GM12878 (cell line): ENCODE measurements at regions not wholly inside any gene's neighbourhood (a gene's known extent, or its start where the extent isn't known, plus 50 kb on each side); places are given as distances from the start of the nearest gene placed in this dataset.

Source experiments
- ATAC-seq: fragments of 200-7000 bp; cut with Tn5 transposase; 3 replicates; pipeline ENCODE4 v1.9.1; 2020; ENCODE audit warnings: mild to moderate bottlenecking, moderate library complexity
- BruUV-seq: library from RNA; stranded (reverse); fragments of 400-500 nt; replicated peaks from 2 replicates; lab custom pipeline; 2021; lab: Mats Ljungman, UMichigan
- CTCF ChIA-PET: fragments of 300-600 bp; sonication (Branson Sonifier 250); formaldehyde crosslinking; extraction: SDS; loops from one replicate; lab custom pipeline; 2021; ENCODE audit warnings: inconsistent platforms; lab: Yijun Ruan, JAX
- POLR2A ChIA-PET: fragments of 350-600 bp; formaldehyde crosslinking; extraction: SDS; loops from one replicate; lab custom pipeline; 2021; ENCODE audit warnings: inconsistent platforms; lab: Charles Lee
- RAD21 ChIA-PET: fragments of 300-600 bp; sonication (Branson Sonifier 250); formaldehyde crosslinking; loops from one replicate; lab custom pipeline; 2023; ENCODE audit warnings: antibody characterized with exemption; ENCODE audit not compliant: unreplicated experiment; lab: Charles Lee
- SMC1A ChIA-PET: fragments of 300-600 bp; sonication (Branson Sonifier 250); formaldehyde crosslinking; loops from one replicate; lab custom pipeline; 2023; ENCODE audit not compliant: unreplicated experiment, uncharacterized antibody; lab: Charles Lee
- DNase-seq: peaks from one replicate; pipeline ENCODE4 v3.0.0-alpha.2; 2011; ENCODE audit warnings: low read depth, low spot score
- FAIRE-seq: peaks from 3 replicates; lab custom pipeline; 2011; peaks lifted over from hg19 to GRCh38; lab: Jason Lieb, UNC
- H2AFZ ChIP-seq: 2 replicates; pipeline ENCODE4 v1.6.0; 2011; ENCODE audit warnings: low read depth, low read length, control low read depth; ENCODE audit not compliant: control insufficient read depth
- H3K27ac ChIP-seq: 2 replicates; pipeline ENCODE4 v1.5.1; 2011; ENCODE audit warnings: control low read depth; ENCODE audit not compliant: control insufficient read depth, insufficient read depth
- H3K27me3 ChIP-seq, 2 experiments: replicated peaks in 1 of 2; 2 replicates each; pipeline versions ENCODE4 v1.6.0 to v1.6.1; 2011; ENCODE audit warnings: low read length in 1 of 2; ENCODE audit not compliant: control insufficient read depth in 2 of 2, insufficient read depth in 2 of 2
- H3K36me3 ChIP-seq, 2 experiments: 2 replicates each; pipeline ENCODE4 v1.5.1; 2011; ENCODE audit warnings: low read length in 1 of 2; ENCODE audit not compliant: control insufficient read depth in 2 of 2, insufficient read depth in 2 of 2
- H3K4me1 ChIP-seq: 2 replicates; pipeline ENCODE4 v1.6.1; 2011; ENCODE audit warnings: mild to moderate bottlenecking, low read length, moderate library complexity, mixed read lengths; ENCODE audit not compliant: control insufficient read depth, insufficient read depth
- H3K4me2 ChIP-seq: 2 replicates; pipeline ENCODE4 v1.6.0; 2011; ENCODE audit warnings: control low read depth; ENCODE audit not compliant: control insufficient read depth, insufficient read depth
- H3K4me3 ChIP-seq: fragments of 200-600 bp; sonication (generic); 2 replicates; pipeline ENCODE4 v1.5.1; 2016
- H3K79me2 ChIP-seq: 2 replicates; pipeline ENCODE4 v1.6.0; 2011; ENCODE audit warnings: low read length; ENCODE audit not compliant: control insufficient read depth, insufficient read depth
- H3K9ac ChIP-seq: 2 replicates; pipeline ENCODE4 v1.8.0; 2011; ENCODE audit warnings: low read length, control low read depth, mixed read lengths; ENCODE audit not compliant: control insufficient read depth, insufficient read depth
- H3K9me3 ChIP-seq: replicated peaks from 3 replicates; pipeline ENCODE4 v1.5.1; 2011; ENCODE audit warnings: mild to moderate bottlenecking, low read length; ENCODE audit not compliant: control insufficient read depth, insufficient read depth
- H4K20me1 ChIP-seq: 2 replicates; pipeline ENCODE4 v1.6.0; 2011; ENCODE audit not compliant: control insufficient read depth, insufficient read depth
- CEBPB ChIP-seq, 2 experiments: fragments of 150-350 bp in 1 of 2; IDR thresholded peaks; 2 replicates each; pipeline ENCODE4 v1.6.1; 2012 to 2014; ENCODE audit warnings: low read depth in 2 of 2, low read length in 2 of 2, borderline replicate concordance in 1 of 2, inconsistent platforms in 1 of 2
- CHD2 ChIP-seq: IDR thresholded peaks from 2 replicates; pipeline ENCODE4 v1.6.1; 2011; ENCODE audit warnings: low read depth, low read length, improper control_type of control experiment, borderline replicate concordance
- CHD4 ChIP-seq: fragments of 200-600 bp; sonication (generic); IDR thresholded peaks from 2 replicates; pipeline ENCODE4 v1.6.1; 2016; ENCODE audit warnings: mild to moderate bottlenecking
- FOXK2 ChIP-seq: fragments of 450-650 bp; IDR thresholded peaks from 2 replicates; pipeline ENCODE4 v1.6.1; 2017; ENCODE audit warnings: mild to moderate bottlenecking, moderate library complexity
- HDAC2 ChIP-seq: fragments of 200-600 bp; sonication (generic); IDR thresholded peaks from 2 replicates; pipeline ENCODE4 v1.6.1; 2017
- MTA2 ChIP-seq: fragments of 450-650 bp; IDR thresholded peaks from 2 replicates; pipeline ENCODE4 v1.6.1; 2016; ENCODE audit warnings: low read depth, mild to moderate bottlenecking, moderate library complexity
- MYB ChIP-seq: fragments of 150-350 bp; IDR thresholded peaks from 2 replicates; pipeline ENCODE4 v1.6.1; 2014; ENCODE audit warnings: mild to moderate bottlenecking, low read depth, low read length, borderline replicate concordance
- POLR2AphosphoS2 ChIP-seq: IDR thresholded peaks from 2 replicates; pipeline ENCODE4 v1.6.1; 2011; ENCODE audit warnings: low read depth, mild to moderate bottlenecking, low read length, improper control_type of control experiment, moderate library complexity
- POU2F2 ChIP-seq: IDR thresholded peaks from 3 replicates; pipeline ENCODE4 v1.6.1; 2011; ENCODE audit warnings: low read depth, mild to moderate bottlenecking, low read length, borderline replicate concordance
- RUNX3 ChIP-seq: IDR thresholded peaks from 2 replicates; pipeline ENCODE4 v1.6.1; 2012; ENCODE audit warnings: low read length, inconsistent platforms
- SREBF1 ChIP-seq: IDR thresholded peaks from 2 replicates; pipeline ENCODE4 v1.6.1; 2012; ENCODE audit warnings: mild to moderate bottlenecking, low read length
- SUPT20H ChIP-seq: IDR thresholded peaks from 2 replicates; pipeline ENCODE4 v1.6.1; 2011; ENCODE audit warnings: low read depth, mild to moderate bottlenecking, low read length, moderate library complexity, borderline replicate concordance; ENCODE audit not compliant: control insufficient read depth
- ZNF217 ChIP-seq: fragments of 450-650 bp; IDR thresholded peaks from 2 replicates; pipeline ENCODE4 v1.6.1; 2017; ENCODE audit warnings: antibody characterized with exemption, mild to moderate bottlenecking
- WGBS: methylation state at CpG from one replicate; pipeline ENCODE4 v1.1.6; 2016; ENCODE audit warnings: low lambda C conversion rate; ENCODE audit not compliant: insufficient replicate concordance, insufficient coverage; ENCODE audit errors: missing lambda C conversion rate; 5-methylcytosine and 5-hydroxymethylcytosine counted together
- in situ Hi-C: fragments of 300-500 bp; cut with MboI; formaldehyde crosslinking; loops from 9 replicates; pipeline ENCODE4 v1.14.3; 2018; ENCODE audit warnings: mixed read lengths
- intact Hi-C: fragments of 100-400 bp; cut with micrococcal nuclease; formaldehyde crosslinking; loops from one replicate; pipeline ENCODE4 v1.14.2; 2022; ENCODE audit not compliant: unreplicated experiment
- TF ChIP-seq, protein P1 (sequence below): fragments of 150-350 bp; IDR thresholded peaks from 2 replicates; pipeline ENCODE4 v1.6.1; 2016; ENCODE audit warnings: low read depth, low read length

DNA sequence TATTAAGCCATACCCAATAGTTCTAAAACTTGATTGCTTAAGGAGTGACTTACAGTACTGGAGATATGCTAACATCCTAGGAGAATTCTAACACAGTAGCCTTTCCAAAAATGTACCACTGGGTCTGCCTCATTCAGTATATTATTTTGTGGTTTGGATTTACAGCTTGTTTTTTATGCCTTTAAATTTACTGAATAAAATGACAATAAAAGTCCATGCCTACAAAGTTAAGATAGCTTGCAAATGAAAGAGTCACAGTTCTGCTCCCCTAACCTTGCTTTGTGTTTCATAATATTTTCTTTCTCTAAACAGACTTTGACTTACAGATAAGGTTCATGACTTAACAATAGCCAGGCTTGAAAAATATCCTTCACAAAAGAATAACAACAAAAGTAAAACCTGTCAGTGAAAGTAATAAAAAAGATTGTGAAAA lies 951.1 kb upstream of the NUDT12 start (continued):
- TF ChIP-seq SUPT20H (no peak), SREBF1 (no peak)

GRCh38 chr5:104513121-104513602 lies 950.6 kb upstream of the NUDT12 start:
- TF ChIP-seq, protein P1, sequence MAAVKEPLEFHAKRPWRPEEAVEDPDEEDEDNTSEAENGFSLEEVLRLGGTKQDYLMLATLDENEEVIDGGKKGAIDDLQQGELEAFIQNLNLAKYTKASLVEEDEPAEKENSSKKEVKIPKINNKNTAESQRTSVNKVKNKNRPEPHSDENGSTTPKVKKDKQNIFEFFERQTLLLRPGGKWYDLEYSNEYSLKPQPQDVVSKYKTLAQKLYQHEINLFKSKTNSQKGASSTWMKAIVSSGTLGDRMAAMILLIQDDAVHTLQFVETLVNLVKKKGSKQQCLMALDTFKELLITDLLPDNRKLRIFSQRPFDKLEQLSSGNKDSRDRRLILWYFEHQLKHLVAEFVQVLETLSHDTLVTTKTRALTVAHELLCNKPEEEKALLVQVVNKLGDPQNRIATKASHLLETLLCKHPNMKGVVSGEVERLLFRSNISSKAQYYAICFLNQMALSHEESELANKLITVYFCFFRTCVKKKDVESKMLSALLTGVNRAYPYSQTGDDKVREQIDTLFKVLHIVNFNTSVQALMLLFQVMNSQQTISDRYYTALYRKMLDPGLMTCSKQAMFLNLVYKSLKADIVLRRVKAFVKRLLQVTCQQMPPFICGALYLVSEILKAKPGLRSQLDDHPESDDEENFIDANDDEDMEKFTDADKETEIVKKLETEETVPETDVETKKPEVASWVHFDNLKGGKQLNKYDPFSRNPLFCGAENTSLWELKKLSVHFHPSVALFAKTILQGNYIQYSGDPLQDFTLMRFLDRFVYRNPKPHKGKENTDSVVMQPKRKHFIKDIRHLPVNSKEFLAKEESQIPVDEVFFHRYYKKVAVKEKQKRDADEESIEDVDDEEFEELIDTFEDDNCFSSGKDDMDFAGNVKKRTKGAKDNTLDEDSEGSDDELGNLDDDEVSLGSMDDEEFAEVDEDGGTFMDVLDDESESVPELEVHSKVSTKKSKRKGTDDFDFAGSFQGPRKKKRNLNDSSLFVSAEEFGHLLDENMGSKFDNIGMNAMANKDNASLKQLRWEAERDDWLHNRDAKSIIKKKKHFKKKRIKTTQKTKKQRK = no peak
- TF ChIP-seq RUNX3 (no peak), MYB (no peak), FOXK2 (no peak), CHD2 (no peak), CHD4 (no peak), CEBPB (IDR thresholded peaks at IDR 0.05; ENCODE audit: borderline replicate concordance in 1 of 2, low read depth in 2 of 2, low read length in 2 of 2) (no peak), MTA2 (no peak), POLR2AphosphoS2 (no peak), POU2F2 (no peak), ZNF217 (no peak), HDAC2 (no peak)
- TF ChIP-seq, all 136 proteins: peak for 0
- BruUV-seq = no TSS peak
- H3K36me3 ChIP-seq = no peaks in the 10 kb centered on the region
- ChIA-PET SMC1A (interaction anchor here (1.6 kb wide), 1 partner anchor 95 kb away, joined by 3 read pairs; no protein-coding TSS in a partner anchor), POLR2A (no interaction called here), RAD21 (no interaction called here), CTCF (no interaction called here)
- no peak for FAIRE-seq
- H3K9me3 ChIP-seq = no peaks in the 10 kb centered on the region
- no peaks in the 10 kb centered on the region for H4K20me1 ChIP-seq
- no peak overlapping the region for H2AFZ ChIP-seq
- H3K9ac ChIP-seq = no peak overlapping the region
- in situ Hi-C loops (no loop called here), intact Hi-C loops (no loop called here)
- no peak overlapping the region for H3K4me2 ChIP-seq
- no peaks in the 10 kb centered on the region for H3K4me1 ChIP-seq
- no peak for ATAC-seq
- no peaks in the 10 kb centered on the region for H3K27me3 ChIP-seq
- no peaks in the 10 kb centered on the region for H3K79me2 ChIP-seq
- H3K4me3 ChIP-seq = no peak overlapping the region
- 3% methylated on average over 3 of the region's 3 CpGs for WGBS
- H3K27ac ChIP-seq = no peak overlapping the region
- no peak for DNase-seq
